ENCODE measurements at regions not wholly inside any gene's neighbourhood (a gene's known extent, or its start where the extent isn't known, plus 50 kb on each side); places are given as distances from the start of the nearest gene placed in this dataset.

GRCh38 chr10:105885495-105885894 lies 1244.4 kb downstream of the SORCS3 start:
- H3K4me3 ChIP-seq (ENCODE audit: low read depth, low read length) = no peak overlapping the region
- TF ChIP-seq CTCF (IDR thresholded peaks at IDR 0.05; ENCODE audit: borderline replicate concordance, insufficient read depth, low read depth, low read length) = no peak

DNA sequence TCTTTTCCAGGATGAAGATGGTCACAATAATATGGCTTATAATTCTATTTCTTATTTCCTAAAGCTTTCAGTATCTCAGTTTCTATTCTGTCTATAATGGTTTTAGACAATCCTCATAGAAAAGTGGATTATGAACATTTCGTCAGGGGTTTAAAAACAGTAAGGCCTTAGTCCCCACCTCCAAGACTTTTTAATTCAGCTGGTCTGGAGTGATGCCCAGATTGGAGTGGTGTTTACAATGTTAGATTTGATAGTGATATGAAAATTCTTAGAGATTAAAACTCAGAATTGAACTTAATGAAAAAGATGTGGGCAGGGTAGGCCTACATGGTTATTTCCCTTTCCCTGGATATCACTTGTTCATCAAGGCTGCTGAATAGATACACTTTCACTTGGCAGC lies 1238.3 kb downstream of the SORCS3 start:
- no peak for TF ChIP-seq CTCF (IDR thresholded peaks at IDR 0.05; ENCODE audit: borderline replicate concordance, insufficient read depth, low read depth, low read length)
- no peak overlapping the region for H3K4me3 ChIP-seq (ENCODE audit: low read depth, low read length)

GRCh38 chr10:105875050-105875449 lies 1234.0 kb downstream of the SORCS3 start:
- TF ChIP-seq CTCF (IDR thresholded peaks at IDR 0.05; ENCODE audit: borderline replicate concordance, insufficient read depth, low read depth, low read length) = no peak
- H3K4me3 ChIP-seq (ENCODE audit: low read depth, low read length) = no peak overlapping the region

DNA sequence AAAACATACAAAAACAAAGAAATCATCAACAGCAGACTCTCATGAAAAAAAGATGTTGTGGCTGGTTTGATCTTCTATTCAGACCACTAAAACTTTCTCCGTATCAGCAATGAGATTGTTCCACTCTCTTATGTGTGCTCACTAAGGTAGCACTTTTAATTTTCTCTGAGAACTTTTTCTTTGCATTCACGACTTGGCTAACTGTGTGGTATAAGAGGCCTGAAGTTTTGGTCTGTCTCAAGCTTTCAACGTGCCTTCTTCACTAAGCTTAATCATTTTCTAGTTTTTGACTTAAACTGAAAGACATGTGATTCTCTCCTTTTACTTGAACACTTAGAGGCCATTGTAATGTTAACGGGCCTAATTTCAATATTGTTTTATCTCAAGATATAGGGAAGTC lies 1231.6 kb downstream of the SORCS3 start:
- H3K4me3 ChIP-seq (ENCODE audit: low read depth, low read length) = no peak overlapping the region
- TF ChIP-seq CTCF (IDR thresholded peaks at IDR 0.05; ENCODE audit: borderline replicate concordance, insufficient read depth, low read depth, low read length) = no peak

DNA sequence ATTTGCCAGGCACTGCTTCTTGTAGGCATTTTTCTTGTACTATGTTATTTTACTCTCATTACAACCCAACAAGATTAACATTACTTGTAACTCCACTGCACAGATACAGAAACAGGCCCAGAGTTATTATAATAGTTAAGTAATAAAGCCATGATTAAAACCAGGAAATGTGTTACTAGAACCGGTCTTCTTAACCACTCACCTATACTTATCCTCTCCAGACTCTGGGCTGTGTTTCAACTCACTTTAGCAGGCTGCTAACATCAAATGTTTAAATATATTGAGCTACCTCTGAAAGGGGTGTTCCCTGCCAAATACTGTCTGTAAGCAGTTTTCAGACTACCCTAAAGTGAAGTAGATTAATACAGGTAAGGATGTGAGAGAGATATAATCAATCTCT lies 1227.8 kb downstream of the SORCS3 start:
- no peak for TF ChIP-seq CTCF (IDR thresholded peaks at IDR 0.05; ENCODE audit: borderline replicate concordance, insufficient read depth, low read depth, low read length)
- H3K4me3 ChIP-seq (ENCODE audit: low read depth, low read length) = no peak overlapping the region

DNA sequence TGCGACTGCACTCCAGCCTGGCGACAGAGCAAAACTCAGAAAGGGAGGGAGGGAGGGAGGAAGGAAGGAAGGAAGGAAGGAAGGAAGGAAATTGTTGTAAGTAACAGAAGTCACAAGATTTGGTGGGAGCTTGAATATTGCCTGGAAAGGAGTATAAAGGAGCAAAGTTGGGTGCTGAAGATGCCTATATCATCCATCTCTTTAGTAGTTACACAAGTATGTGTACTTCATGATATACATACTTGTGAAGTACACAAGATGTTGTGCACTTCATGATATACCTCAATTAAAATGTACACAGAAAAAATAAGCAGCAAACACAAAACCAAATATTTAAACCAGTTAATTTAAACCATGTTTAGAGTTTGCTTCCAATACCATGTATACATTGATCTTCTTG lies 1223.8 kb downstream of the SORCS3 start:
- TF ChIP-seq CTCF (IDR thresholded peaks at IDR 0.05; ENCODE audit: borderline replicate concordance, insufficient read depth, low read depth, low read length) = no peak

GRCh38 chr10:105857268-105858264 lies 1216.5 kb downstream of the SORCS3 start:
- no peak overlapping the region for H3K4me3 ChIP-seq (ENCODE audit: low read depth, low read length)
- no peak for TF ChIP-seq CTCF (IDR thresholded peaks at IDR 0.05; ENCODE audit: borderline replicate concordance, insufficient read depth, low read depth, low read length)

More for the DNA sequence above, 1223.8 kb downstream of the SORCS3 start:
- no peak overlapping the region for H3K4me3 ChIP-seq (ENCODE audit: low read depth, low read length)

Data from GM12875 (cell line).